GM19438 (cell line): ENCODE measurements at regions not wholly inside any gene's neighbourhood (a gene's known extent, or its start where the extent isn't known, plus 50 kb on each side); places are given as distances from the start of the nearest gene placed in this dataset.
"Not testable (repeated sequence)": the region's sequence is repeated elsewhere in the genome, so short reads cannot be mapped to it uniquely, and the experiment has no call there.

Source experiments
- ATAC-seq: cut with Tn5 transposase; IDR thresholded peaks from one replicate; pipeline ENCODE4 v1.9.1; 2021; ENCODE audit warnings: low read depth; ENCODE audit not compliant: unreplicated experiment

DNA sequence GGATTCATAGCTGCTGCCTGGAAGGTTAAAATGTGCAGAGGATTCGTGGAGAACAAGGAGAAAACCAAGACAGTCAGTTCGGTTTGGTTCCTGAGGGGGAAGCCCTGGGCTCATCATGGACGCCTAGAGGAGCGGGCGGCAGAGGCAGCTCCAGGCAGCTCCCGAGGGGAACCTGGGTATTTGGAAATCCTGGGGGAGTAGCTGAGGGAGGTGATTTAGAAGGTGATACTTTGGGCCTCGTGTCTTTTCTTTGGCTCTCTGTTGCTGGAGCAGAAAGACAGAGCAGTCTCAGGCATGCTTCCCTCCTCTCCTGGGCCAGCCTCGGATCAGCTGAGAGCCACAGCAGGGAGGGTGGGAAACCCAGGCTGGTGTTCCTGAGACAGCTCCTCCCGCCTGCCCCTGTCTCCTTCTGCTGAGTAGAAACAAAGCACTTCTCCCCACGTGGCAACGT is 139.5 kb downstream of the DLL1 start:
- ATAC-seq = no peak

DNA sequence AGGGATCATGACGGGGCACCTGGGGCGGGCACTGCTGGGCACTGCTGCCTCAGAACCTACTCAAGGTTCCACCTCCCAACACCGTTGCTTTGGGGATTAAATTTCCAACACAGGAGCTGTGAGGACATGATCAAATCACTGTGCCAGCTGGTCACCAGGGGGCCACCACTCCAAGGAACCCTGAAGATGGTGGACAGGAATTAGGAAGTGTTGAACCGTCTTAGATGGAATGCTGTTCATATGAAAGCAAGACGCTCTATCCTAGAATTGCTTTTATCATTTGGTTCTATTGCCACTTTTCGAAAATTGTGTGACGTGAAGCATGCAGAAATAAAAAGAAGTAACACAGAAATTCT is 140.3 kb downstream of the DLL1 start:
- ATAC-seq = no peak

DNA sequence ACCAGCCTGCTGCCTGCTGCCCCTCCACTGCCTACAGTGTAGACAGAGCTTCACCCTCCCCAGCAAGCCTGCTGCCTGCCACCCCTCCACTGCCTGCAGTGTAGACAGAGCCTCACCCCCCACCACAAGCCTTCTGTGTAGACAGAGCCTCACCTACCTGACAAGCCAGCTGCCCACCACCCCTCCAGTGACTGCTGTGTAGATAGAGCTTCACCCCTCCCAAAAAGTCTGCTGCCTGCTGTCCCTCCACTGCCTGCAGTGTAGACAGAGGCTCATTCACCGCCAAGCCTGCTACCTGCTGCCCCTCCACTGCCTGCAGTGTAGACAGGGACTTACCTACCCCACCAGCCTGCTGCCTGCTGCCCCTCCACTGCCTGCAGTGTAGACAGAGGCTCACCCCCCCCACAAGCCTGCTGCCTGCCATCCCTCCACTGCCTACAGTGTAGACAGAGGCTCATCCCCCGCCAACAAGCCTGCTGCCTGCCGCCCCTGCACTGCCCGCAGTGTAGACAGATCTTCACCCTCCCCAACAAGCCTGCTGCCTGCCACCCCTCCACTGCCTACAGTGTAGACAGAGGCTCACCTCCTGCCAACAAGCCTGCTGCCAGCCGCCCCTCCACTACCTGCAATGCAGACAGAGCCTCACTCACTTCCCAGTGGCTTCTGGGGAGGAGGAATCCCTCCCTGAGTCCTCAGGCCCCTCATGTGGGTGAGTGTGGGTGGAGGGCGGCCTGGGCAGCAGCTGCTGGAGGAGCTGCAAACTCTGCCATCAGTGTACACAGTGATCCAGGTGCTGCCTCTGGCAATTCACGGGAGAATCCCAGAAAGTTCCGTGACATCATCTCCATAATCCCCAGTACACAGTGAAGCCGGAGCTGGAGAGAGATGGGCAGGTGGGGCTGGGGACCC is 140.9 kb downstream of the DLL1 start:
- ATAC-seq = no peak

DNA sequence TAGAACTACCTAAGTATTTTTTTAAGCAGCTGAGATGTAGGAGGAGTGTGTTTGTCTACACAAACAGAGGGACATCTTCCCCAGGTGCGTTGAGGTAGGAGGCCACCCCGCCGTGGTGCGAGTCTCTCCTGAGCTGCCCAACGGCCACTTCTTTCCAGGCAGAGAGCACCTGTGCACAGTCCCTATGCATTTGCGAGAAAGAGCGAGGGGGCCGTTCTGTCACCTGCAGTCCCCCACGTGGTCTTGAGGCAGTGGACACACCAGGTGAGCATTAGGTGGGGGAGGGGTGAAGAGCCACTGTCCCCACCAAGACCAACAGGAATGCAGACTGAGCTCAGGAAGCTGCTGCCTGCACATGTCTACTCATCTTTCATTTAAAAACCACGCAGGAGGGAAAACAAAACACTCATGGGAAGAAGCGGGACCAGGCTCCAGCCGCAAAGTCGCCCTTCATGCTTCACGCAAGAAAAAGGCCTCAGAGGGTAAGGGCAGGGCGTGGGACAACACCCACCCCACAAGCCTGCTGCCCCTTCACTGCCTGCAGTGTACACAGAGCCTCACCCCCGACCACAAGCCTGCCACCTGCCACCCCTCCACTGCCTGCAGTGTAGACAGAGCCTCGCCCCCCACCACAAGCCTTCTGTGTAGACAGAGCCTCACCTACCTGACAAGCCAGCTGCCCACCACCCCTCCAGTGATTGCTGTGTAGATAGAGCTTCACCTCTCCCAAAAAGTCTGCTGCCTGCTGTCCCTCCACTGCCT is 142.0 kb downstream of the DLL1 start:
- no peak for ATAC-seq

DNA sequence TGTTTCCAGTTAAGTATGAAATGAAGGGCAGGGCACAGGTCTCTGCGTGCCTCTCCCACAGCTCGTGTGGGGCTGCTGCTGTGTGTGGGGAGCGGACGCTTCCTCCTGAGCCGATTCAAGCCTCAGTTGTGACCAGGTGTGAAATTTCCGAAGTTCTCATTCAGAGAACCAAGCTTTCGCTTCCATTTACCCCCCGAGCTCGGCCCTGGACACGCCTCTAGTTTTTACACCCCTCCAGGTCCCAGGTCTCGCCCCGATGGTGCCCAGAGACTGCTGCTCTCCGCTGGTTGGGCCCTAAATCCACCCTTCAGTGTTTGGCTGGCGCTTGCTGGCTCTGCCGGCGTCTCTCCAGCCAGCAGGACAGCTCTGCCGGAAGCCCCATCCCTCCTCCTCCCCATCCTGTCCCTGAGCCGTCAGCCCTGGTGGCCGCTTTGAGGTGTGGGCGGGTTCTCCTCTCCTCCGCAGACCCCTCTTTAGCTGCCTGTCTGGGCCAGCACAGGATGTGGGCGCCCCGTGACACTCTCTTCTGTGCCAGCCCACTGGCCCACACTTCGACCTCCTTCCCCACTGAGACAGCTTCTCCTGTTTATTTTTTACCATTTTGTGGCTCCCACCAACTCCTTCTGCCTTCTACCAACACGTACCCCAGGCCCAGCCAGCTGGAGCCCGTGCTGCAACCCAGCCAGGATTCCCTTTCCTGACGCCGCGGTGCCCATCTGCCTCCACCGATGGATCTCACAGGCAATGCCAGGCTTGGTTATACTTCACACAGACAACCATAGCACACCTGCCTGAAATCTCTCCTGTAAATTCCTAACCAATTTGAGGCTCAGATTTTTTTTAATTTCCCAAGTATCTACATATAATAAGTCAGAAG is 142.8 kb downstream of the DLL1 start:
- ATAC-seq = no peak

DNA sequence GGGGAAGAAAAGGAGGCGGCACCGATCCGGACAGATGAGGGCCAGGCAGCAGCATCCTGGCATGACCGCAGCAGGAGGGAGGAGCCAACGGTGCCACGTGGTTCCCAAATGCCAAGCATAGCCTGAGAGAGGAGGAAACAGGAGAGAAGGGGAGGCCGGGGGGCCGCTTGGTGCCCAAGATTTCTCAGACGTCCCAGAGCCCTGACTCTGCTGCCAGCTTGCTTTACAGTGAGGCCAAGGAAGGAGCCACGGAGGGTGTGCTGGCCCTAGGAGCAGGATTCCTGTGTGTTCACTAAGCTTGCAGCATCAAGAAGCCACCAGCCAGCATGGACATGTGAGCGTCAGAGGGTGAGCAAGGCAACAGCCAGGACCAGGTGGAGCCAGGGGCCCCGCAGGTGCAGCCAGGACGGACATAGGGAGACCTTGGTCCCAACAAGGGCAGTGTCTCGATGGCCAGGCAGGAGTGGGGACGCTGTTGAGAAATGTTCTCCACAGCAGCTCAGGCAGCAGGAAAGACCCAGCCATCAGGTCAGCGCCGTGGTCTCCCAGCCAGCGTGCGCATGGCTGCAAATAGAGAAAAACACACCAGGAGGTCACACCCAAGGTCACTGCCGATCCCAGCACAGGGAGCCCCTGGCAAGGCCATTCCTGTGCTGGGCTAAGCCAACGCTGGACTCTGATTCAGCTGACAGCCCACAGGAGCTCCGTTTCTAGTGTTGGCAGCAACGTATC is 143.7 kb downstream of the DLL1 start:
- ATAC-seq = no peak

DNA sequence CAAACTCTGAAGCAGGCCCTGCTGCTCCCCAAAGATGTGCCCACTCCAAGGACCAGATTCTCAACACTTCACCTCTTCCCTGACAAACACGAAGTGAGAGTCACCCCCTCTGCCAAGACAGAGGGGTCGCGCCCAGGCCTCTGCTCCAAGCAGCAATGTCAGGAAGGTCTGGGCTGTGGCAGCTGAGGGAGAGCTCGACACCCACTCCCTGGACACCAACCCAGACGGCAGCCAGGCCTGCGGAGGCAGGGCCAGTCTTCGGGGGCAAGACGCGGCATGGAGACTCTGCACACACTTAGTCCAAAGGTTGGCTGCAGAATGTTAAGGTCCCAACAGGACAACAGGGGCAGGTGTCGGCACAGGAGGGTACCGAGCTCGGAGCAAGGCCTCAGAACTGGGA is 144.2 kb downstream of the DLL1 start:
- no peak for ATAC-seq

DNA sequence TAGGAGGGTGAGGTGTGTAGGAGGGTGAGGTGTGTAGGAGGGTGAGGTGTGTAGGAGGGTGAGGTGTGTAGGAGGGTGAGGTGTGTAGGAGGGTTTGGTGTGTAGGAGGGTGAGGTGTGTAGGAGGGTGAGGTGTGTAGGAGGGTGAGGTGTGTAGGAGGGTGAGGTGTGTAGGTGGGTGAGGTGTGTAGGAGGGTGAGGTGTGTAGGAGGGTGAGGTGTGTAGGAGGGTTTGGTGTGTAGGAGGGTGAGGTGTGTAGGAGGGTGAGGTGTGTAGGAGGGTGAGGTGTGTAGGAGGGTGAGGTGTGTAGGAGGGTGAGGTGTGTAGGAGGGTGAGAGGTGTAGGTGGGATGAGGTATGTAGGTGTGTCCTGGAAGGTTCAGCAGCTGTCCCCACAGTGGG is 144.7 kb downstream of the DLL1 start:
- ATAC-seq = not testable (repeated sequence)

DNA sequence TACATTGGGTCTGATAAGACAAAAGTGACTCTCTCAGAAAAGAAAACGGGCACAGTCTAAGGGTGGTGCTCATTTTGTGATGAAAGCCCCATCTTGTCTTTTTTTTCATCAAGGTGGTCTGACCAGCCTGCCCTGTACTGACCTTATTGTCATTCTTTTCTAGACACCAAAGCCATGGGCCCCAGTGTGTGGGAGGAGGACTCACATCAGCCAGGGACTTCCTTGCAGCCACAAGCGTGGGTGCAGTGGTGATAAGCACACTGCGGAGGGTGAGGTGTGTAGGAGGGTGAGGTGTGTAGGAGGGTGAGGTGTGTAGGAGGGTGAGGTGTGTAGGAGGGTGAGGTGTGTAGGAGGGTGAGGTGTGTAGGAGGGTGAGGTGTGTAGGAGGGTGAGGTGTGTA is 145.2 kb downstream of the DLL1 start:
- not testable (repeated sequence) for ATAC-seq

DNA sequence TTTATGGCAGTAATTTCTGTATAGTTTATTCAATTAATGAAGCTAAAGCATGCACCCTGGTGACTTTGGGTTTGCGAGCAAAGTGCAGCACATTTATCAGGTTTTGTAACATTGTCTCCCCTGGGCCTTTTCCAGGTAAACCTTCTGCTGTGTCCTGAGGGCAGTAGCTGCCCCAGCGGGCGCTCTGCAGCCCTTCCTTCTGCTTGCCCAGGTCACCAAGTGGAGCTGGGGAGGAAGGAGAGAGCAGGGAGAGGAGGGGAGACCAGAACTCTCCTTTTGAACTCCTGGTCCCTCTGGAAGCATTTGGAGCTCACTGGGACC is 145.6 kb downstream of the DLL1 start:
- ATAC-seq = no peak

DNA sequence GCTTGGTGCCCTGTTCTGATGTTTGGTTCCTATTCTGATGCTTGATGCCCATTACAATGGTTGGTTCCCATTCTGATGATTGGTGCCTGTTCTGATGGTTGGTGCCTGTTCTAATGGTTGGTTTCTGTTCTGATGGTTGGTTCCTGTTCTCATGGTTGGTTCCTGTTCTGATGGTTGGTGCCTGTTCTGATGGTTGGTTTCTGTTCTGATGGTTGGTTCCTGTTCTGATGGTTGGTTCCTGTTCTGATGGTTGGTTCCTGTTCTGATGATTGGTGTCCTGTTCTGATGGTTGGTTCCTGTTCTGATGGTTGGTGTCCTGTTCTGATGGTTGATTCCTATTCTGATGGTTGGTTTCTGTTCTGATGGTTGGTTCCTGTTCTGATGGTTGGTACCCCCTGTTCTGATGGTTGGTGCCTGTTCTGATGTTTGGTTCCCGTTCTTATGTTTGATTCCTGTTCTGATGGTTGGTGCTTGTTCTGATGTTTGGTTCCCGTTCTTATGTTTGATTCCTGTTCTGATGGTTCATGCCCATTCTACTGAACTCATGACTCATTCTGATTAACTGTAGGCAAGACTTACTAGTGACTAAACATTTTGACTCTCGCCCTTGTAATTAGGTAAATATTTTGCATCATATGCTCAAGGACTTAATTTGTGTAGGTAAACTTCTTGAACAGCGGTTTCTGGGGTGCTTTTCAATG is 146.2 kb downstream of the DLL1 start:
- no peak for ATAC-seq

DNA sequence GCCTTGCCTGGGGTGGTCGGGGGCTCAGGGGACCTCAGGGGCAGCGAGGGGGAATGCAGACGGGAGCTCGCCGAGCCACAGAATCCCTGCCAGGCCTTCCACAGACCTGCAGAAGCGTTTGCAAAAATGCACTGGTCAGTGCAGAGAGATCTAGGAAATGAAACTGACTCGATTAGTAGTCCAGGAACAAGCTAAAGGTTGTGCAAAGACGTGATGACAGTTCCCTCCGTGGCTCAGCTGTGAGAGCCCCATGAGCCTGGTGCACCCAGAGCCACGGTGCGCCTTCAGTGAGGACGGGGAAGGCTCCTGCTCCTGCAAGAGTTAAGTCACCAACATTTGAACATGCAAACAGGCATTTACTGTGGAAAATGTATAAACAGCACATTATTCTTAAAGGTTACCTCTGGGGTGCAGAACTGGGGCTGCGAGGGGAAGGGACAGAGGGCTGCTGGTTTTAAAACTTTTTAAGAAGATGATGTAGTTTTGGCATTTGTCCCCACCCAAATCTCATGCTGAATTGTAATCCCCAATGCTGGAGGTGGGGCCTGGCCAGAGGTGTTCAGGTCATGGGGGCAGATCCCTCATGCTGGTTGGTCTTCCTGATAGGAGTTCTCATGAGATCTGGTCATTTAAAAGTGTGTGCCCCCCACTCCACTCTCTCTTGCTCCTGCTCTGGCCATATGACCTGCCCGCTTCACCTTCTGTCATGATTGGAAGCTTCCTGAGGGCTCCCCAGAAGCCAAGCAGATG is 147.3 kb downstream of the DLL1 start:
- ATAC-seq = no peak

DNA sequence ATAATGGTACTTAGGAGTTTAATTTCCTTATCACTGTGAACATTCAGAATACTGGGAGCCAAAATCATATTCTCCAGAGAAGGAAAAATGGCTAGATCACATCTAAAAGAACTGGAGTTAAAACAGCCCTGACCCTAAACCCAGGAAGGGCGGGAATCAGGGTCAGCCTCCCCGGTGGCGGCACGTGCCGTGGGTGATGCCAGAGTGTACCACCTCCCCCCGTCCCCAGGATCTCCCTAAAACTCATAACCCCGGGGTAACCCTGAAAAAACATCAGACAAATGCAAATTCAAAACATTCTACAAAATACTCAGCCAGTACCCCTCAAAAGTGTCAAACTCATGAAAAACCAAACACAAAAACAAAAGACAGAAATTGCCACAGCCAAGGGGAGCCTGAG is 148.3 kb downstream of the DLL1 start:
- ATAC-seq = no peak

DNA sequence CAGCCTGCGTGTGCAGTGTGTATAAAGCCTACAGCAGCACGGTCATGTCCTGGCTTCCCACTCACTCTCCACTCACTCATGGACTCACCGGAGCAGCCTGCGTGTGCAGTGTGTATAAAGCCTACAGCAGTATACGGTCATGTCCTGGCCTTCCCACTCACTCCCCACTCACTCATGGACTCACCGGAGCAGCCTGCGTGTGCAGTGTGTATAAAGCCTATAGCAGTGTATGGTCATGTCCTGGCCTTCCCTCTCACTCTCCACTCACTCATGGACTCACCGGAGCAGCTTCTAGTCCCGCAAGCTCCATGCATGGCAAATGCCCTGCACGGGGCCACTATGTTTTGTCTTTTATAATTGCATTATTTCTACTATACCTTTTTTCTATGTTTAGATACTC is 149.8 kb downstream of the DLL1 start:
- not testable (repeated sequence) for ATAC-seq

DNA sequence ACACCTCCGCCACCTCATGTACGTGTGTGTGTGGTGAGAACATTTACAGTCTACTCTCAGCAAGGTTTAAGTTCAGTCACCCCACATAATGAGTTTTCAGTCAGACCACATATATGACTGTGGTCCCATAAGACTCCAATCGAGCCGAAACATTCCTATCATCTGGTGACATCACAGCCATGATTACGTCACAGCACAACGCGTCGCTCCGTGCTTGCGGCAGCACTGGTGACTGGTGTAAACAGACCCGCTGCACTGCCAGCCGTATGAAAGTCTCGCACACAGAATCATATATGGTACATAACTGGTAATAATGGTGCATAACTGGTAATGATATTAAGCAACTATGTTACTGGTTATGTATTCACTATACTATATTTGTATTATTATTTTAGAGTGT is 150.7 kb downstream of the DLL1 start:
- no peak for ATAC-seq

DNA sequence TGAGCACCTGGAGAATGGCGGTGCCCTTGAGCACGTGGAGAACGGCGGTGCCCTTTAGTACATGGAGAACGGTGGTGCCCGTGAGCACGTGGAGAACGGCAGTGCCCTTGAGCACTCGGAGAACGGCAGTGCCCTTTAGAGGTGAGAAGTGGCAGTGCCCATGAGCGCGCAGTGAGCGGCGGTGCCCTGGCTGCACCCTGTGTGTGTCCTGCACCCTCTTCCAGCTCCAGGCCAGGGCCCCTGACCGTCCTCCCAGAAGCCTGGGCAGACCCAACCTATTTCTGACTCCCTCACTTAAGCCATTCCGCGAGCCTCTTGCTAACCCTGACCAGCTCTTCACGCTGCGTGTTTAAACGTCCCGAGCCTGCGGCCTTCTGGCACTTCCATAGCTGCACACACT is 151.3 kb downstream of the DLL1 start:
- no peak for ATAC-seq

DNA sequence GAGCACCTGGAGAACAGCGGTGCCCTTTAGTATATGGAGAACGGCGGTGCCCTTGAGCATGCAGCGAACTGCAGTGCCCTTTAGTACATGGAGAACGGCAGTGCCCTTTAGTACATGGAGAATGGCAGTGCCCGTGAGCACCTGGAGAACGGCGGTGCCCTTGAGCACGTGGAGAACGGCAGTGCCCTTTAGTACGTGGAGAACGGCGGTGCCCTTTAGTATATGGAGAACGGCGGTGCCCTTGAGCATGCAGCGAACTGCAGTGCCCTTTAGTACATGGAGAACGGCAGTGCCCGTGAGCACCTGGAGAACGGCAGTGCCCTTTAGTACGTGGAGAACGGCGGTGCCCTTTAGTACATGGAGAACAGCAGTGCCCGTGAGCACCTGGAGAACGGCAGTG is 151.8 kb downstream of the DLL1 start:
- ATAC-seq = not testable (repeated sequence)

DNA sequence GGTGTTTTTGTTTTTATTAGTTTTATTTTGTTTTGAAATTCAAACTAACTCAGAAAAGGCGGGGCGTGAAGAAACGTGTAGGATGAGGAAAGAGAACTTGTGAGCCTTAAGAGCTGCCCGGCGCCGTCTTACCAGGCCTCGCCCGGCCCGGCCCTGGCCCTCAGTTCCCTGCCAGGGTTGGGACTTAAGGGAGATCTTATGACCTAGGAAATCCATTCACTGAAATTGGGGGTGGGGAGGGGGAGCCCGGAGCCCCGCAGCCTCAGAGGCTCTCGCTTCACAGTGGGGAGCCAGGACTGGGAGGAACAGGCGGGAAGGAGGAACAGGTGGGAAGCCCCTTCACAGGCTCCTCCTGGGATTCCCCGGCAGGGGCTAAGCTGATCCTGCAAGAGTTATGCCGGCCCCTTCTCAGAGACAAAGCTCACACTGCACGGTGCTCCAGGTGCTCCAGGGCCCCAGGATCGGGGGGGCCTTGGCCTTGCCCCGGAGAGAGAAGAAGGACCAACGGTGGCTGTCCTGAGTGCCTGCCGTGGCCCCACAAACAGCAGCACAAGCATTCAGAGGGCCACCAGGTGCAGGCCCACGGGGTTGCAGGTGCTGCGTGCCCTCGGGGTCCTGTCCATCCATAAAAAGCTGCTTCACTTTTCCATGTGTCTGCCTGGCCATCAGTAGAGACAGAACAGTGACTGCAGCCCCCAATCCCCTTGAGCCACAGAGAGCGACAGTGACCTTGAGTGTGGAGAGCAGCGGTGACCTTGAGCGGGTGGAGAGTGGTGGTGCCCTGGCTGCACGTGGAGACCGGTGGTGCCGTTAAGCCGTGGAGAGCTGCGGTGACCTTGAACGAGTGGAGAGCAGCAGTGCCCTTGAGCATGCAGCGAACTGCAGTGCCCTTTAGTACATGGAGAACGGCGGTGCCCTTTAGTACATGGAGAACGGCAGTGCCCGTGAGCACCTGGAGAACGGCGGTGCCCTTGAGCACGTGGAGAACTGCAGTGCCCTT is 152.7 kb downstream of the DLL1 start:
- no peak for ATAC-seq
